HepG2 (cell line): ENCODE measurements at regions not wholly inside any gene's neighbourhood (a gene's known extent, or its start where the extent isn't known, plus 50 kb on each side); places are given as distances from the start of the nearest gene placed in this dataset.

ENCODE experiments used
- ATAC-seq: fragments of 200-7000 bp; cut with Tn5 transposase; 3 replicates; pipeline ENCODE4 v1.9.1; 2020; ENCODE audit warnings: mild to moderate bottlenecking, moderate library complexity
- BruUV-seq: library from RNA; stranded (reverse); fragments of 400-500 nt; replicated peaks from 2 replicates; lab custom pipeline; 2021; lab: Mats Ljungman, UMichigan
- CTCF ChIA-PET: fragments of 300-600 bp; formaldehyde crosslinking; extraction: SDS; loops from one replicate; lab custom pipeline; 2021; ENCODE audit warnings: low total read pairs, inconsistent platforms, low intra/inter-chr PET ratio; lab: Yijun Ruan, JAX
- POLR2A ChIA-PET: fragments of 350-600 bp; sonication (Branson Sonifier 250); formaldehyde crosslinking; loops from one replicate; lab custom pipeline; 2020; ENCODE audit warnings: antibody characterized with exemption, inconsistent platforms; lab: Yijun Ruan, JAX
- DNase-seq: peaks from one replicate; pipeline ENCODE4 v3.0.0-alpha.2; 2015; ENCODE audit warnings: low spot score
- FAIRE-seq: peaks from 3 replicates; lab custom pipeline; 2011; peaks lifted over from hg19 to GRCh38; lab: Jason Lieb, UNC
- H2AFZ ChIP-seq: one replicate; pipeline ENCODE4 v1.6.1; 2011; ENCODE audit warnings: low read length, inconsistent platforms
- H3K27ac ChIP-seq: fragments of 300-600 bp; 3 replicates; pipeline ENCODE4 v1.8.0; 2011; ENCODE audit warnings: mixed run types, mild to moderate bottlenecking, mixed read lengths, low read length, inconsistent platforms; ENCODE audit not compliant: insufficient read depth; ENCODE audit errors: extremely low read length
- H3K27me3 ChIP-seq, 2 experiments: fragments of 200-600 bp in 1 of 2; 2 replicates in 1 of 2; 3 replicates in 1 of 2; pipeline versions ENCODE4 v1.6.0 to v1.8.0; 2011; ENCODE audit warnings: low read length in 2 of 2, mild to moderate bottlenecking in 2 of 2, moderate library complexity in 2 of 2, inconsistent platforms in 1 of 2; ENCODE audit not compliant: insufficient read depth in 2 of 2, control insufficient read depth in 1 of 2
- H3K36me3 ChIP-seq, 2 experiments: fragments of 200-600 bp in 1 of 2; replicated peaks in 1 of 2; 2 replicates in 1 of 2; 3 replicates in 1 of 2; pipeline versions ENCODE4 v1.5.1 to v1.8.0; 2011; ENCODE audit warnings: low read length in 2 of 2, inconsistent platforms in 1 of 2; ENCODE audit not compliant: insufficient read depth in 2 of 2, control insufficient read depth in 1 of 2
- H3K4me1 ChIP-seq: 2 replicates; pipeline ENCODE4 v1.5.1; 2012; ENCODE audit warnings: low read length, inconsistent platforms; ENCODE audit not compliant: insufficient read depth
- H3K4me2 ChIP-seq: 2 replicates; pipeline ENCODE4 v1.6.0; 2011; ENCODE audit warnings: low read depth, low read length, inconsistent platforms
- H3K4me3 ChIP-seq, 3 experiments: fragments of 200-600 bp in 1 of 3; sonication (generic), shearing (Covaris generic) in 1 of 3; replicated peaks in 1 of 3; 2 replicates each; pipeline ENCODE4 v1.5.1; 2011 to 2016; ENCODE audit warnings: low read length in 3 of 3, inconsistent platforms in 2 of 3, low read depth in 2 of 3, mild to moderate bottlenecking in 2 of 3, control low read depth in 1 of 3, mixed read lengths in 1 of 3; ENCODE audit not compliant: insufficient read depth in 1 of 3
- H3K79me2 ChIP-seq: one replicate; pipeline ENCODE4 v1.6.1; 2011; ENCODE audit warnings: low read length, inconsistent platforms; ENCODE audit not compliant: insufficient read depth
- H3K9ac ChIP-seq: 2 replicates; pipeline ENCODE4 v1.6.0; 2011; ENCODE audit warnings: mild to moderate bottlenecking, low read depth, low read length, inconsistent platforms; ENCODE audit not compliant: insufficient read depth
- H3K9me3 ChIP-seq: 2 replicates; pipeline ENCODE4 v1.5.1; 2012; ENCODE audit warnings: mild to moderate bottlenecking, low read length
- H4K20me1 ChIP-seq: 2 replicates; pipeline ENCODE4 v1.6.0; 2011; ENCODE audit warnings: inconsistent platforms, mild to moderate bottlenecking, low read length, moderate library complexity; ENCODE audit not compliant: insufficient read depth
- HDAC1 ChIP-seq: sonication (generic); formaldehyde crosslinking; IDR thresholded peaks from 2 replicates; pipeline ENCODE4 v1.5.1; 2020; ENCODE audit warnings: mild to moderate bottlenecking, missing genetic modification reagents
- MATR3 ChIP-seq: sonication (generic); formaldehyde crosslinking; IDR thresholded peaks from 2 replicates; pipeline ENCODE4 v1.4.0; 2020; ENCODE audit warnings: missing genetic modification reagents
- MEF2D ChIP-seq: sonication (generic); formaldehyde crosslinking; IDR thresholded peaks from 2 replicates; pipeline ENCODE4 v1.5.1; 2020; ENCODE audit warnings: mild to moderate bottlenecking, missing genetic modification reagents
- ZBTB42 ChIP-seq: sonication (generic); formaldehyde crosslinking; IDR thresholded peaks from 2 replicates; pipeline ENCODE4 v1.5.0; 2020; ENCODE audit warnings: mild to moderate bottlenecking, missing genetic modification reagents
- ZNF503 ChIP-seq: sonication (generic); formaldehyde crosslinking; IDR thresholded peaks from 2 replicates; pipeline ENCODE4 v1.4.0; 2020; ENCODE audit warnings: missing genetic modification reagents
- ZNF747 ChIP-seq: sonication (generic); formaldehyde crosslinking; IDR thresholded peaks from 2 replicates; pipeline ENCODE4 v1.8.1; 2023; ENCODE audit warnings: missing genetic modification reagents, mild to moderate bottlenecking, borderline replicate concordance
- WGBS: methylation state at CpG from one replicate; pipeline ENCODE4 v1.1.6; 2017; ENCODE audit warnings: low lambda C conversion rate; 5-methylcytosine and 5-hydroxymethylcytosine counted together
- in situ Hi-C: cut with HindIII; loops from 2 replicates; pipeline ENCODE4 v1.10.0; 2017; ENCODE audit warnings: low pct_unique_long_range_greater_than_20kb; ENCODE audit not compliant: extremely low pct_ligation_motif_present
- intact Hi-C: fragments of 100-400 bp; cut with micrococcal nuclease; formaldehyde crosslinking; loops from one replicate; pipeline ENCODE4 v1.10.0; 2022; ENCODE audit not compliant: unreplicated experiment

DNA sequence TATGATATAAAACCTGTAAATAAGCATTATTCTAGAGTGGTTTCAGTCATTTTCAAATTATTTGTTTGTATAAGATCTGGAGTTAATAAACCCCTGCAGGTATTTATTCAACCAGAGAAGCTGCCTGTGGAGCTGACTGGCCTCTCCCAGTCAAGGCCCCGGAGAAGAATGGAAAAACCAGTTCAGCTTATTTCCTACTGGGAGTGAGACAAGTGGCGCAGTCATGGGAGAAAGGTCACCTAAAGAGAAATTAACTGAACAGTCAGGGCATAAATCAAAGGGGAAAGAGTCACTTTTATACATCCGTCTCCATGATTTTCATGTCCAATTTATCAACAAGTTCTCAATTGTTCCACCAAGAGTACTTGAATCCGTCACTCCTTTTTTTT is 240.9 kb downstream of the RNF152 start (continued):
- no peak for TF ChIP-seq ZNF503 (CRISPR knock-in tag)
- TF ChIP-seq MATR3 (CRISPR knock-in tag): no peak
- no peak for TF ChIP-seq ZBTB42 (CRISPR knock-in tag)
- TF ChIP-seq, all 625 proteins: peak for 0

DNA sequence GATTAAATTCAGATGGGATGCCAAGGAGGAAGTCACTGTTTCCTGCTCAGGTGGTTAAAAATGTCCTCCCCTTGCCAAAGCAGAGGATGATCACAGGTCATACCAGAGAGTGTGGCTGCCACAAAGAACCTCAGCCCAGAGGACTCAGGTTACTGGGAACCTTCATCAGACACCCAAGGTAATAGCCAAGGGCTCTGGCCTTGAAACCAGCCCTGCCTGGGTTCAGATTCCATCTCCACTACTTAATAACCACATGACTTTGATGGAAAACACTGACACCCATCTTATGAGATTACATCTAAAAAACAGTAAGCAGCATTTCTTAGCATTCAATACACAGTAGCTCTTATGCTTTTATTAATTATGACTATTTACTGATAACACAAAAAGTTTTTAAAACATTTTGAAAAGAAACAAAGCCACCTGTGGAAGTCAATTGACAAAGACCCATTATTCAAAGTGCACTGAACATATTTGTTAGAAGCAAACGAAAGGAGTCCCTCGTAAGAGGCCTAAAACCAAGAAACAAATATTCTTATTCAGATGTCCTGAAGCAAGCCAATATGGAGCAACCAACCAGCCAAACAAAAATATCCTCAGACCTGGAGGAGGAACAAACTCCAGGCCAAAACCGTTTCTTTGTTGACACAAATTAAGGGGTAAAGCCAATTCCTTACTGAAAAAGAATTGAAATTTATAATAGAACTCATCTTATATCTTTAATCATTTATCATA is 241.5 kb downstream of the RNF152 start:
- WGBS: 4% methylated on average over 3 of the region's 3 CpGs
- TF ChIP-seq HDAC1 (CRISPR knock-in tag) (no peak), ZNF747 (no peak), MEF2D (no peak)
- FAIRE-seq (no peak), DNase-seq (no peak), ATAC-seq (no peak)
- Histone ChIP-seq H3K9me3 (no peaks in the 10 kb centered on the region), H2AFZ (no peak overlapping the region), H3K27me3 (no peaks in the 10 kb centered on the region), H3K4me2 (no peak overlapping the region), H3K79me2 (no peaks in the 10 kb centered on the region), H3K4me3 (no peak overlapping the region), H3K4me1 (no peaks in the 10 kb centered on the region; the same call in 1 of the 2 replicates), H3K36me3 (no peaks in the 10 kb centered on the region), H4K20me1 (no peaks in the 10 kb centered on the region), H3K27ac (no peak overlapping the region), H3K9ac (no peak overlapping the region)
- ChIA-PET POLR2A (no interaction called here), CTCF (no interaction called here)
- BruUV-seq: no TSS peak
- in situ Hi-C loops: no loop called here
- intact Hi-C loops: no loop called here
